NCI-H2107 (cell line): ENCODE measurements at regions not wholly inside any gene's neighbourhood (a gene's known extent, or its start where the extent isn't known, plus 50 kb on each side); places are given as distances from the start of the nearest gene placed in this dataset.

Source experiments
- DNase-seq: peaks from one replicate; lab custom pipeline; 2025; lab: John Stamatoyannopoulos, UW

GRCh38 chr4:18859468-18859867 lies 837.9 kb upstream of the LCORL start:
- DNase-seq, result no peak

- no peak for DNase-seq
These were observed 836.8 kb upstream of the LCORL start for GRCh38 chr4:18858229-18858922.

- DNase-seq, result no peak
These were observed 829.3 kb upstream of the LCORL start for GRCh38 chr4:18850867-18851266.

- DNase-seq, result no peak
These were observed 825.8 kb upstream of the LCORL start for GRCh38 chr4:18847249-18847890.

GRCh38 chr4:18846313-18846712 lies 824.8 kb upstream of the LCORL start:
- DNase-seq, result no peak

GRCh38 chr4:18844726-18845125 lies 823.2 kb upstream of the LCORL start:
- no peak for DNase-seq

GRCh38 chr4:18842431-18842830 lies 820.9 kb upstream of the LCORL start:
- no peak for DNase-seq

GRCh38 chr4:18840481-18840880 lies 818.9 kb upstream of the LCORL start:
- no peak for DNase-seq

GRCh38 chr4:18816228-18816895 lies 794.8 kb upstream of the LCORL start:
- DNase-seq, result no peak

GRCh38 chr4:18815779-18816173 lies 794.2 kb upstream of the LCORL start:
- DNase-seq, result no peak

GRCh38 chr4:18815081-18815778 lies 793.7 kb upstream of the LCORL start:
- DNase-seq, result no peak

- DNase-seq, result no peak
These were observed 792.2 kb upstream of the LCORL start for GRCh38 chr4:18813771-18814170.

GRCh38 chr4:18813055-18813454 lies 791.5 kb upstream of the LCORL start:
- DNase-seq, result no peak

GRCh38 chr4:18803781-18804180 lies 782.2 kb upstream of the LCORL start:
- DNase-seq, result no peak

- no peak for DNase-seq
These were observed 776.6 kb upstream of the LCORL start for GRCh38 chr4:18798123-18798522.

- no peak for DNase-seq
These were observed 774.2 kb upstream of the LCORL start for GRCh38 chr4:18795794-18796193.

- no peak for DNase-seq
These were observed 755.8 kb upstream of the LCORL start for GRCh38 chr4:18777190-18777930.

GRCh38 chr4:18767921-18768320 lies 746.4 kb upstream of the LCORL start:
- no peak for DNase-seq

GRCh38 chr4:18756671-18757070 lies 735.1 kb upstream of the LCORL start:
- DNase-seq, result no peak

- no peak for DNase-seq
These were observed 732.6 kb upstream of the LCORL start for GRCh38 chr4:18754180-18754579.

GRCh38 chr4:18751083-18751482 lies 729.5 kb upstream of the LCORL start:
- DNase-seq, result no peak

GRCh38 chr4:18749391-18749790 lies 727.8 kb upstream of the LCORL start:
- DNase-seq, result no peak
